ENCODE measurements at regions not wholly inside any gene's neighbourhood (a gene's known extent, or its start where the extent isn't known, plus 50 kb on each side); places are given as distances from the start of the nearest gene placed in this dataset.
A peak's percentile ranks its signal among the peaks of the same experiment; 100 is the strongest.

DNA sequence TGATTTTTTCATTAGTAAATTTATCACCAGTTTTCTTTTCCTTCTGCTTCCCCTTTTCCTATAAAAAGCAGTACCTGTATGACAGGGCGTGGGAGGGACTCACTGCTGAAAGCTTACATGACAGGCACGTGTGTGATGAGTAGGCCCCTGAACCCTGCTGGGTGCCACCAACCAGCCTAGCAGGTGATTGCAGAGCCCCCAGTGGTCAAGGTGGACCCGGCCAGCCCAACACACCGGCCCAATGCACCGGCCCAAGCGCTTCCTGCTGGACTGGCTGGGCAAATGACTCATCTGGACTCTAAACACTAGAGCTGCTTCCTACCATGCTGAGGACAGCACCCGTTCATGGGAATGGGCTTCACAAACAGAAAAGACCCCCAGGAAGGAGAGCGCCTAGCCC, 89.8 kb upstream of the TMEM72 start:
- H3K4me3 ChIP-seq (replicated peaks in 1 of 2; ENCODE audit: low read depth in 2 of 2, low read length in 2 of 2) = no peak overlapping the region
- DNase-seq (ENCODE audit: low read depth in 2 of 2) = no peak
- TF ChIP-seq, protein P1, sequence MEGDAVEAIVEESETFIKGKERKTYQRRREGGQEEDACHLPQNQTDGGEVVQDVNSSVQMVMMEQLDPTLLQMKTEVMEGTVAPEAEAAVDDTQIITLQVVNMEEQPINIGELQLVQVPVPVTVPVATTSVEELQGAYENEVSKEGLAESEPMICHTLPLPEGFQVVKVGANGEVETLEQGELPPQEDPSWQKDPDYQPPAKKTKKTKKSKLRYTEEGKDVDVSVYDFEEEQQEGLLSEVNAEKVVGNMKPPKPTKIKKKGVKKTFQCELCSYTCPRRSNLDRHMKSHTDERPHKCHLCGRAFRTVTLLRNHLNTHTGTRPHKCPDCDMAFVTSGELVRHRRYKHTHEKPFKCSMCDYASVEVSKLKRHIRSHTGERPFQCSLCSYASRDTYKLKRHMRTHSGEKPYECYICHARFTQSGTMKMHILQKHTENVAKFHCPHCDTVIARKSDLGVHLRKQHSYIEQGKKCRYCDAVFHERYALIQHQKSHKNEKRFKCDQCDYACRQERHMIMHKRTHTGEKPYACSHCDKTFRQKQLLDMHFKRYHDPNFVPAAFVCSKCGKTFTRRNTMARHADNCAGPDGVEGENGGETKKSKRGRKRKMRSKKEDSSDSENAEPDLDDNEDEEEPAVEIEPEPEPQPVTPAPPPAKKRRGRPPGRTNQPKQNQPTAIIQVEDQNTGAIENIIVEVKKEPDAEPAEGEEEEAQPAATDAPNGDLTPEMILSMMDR (IDR thresholded peaks at IDR 0.05; ENCODE audit: low read depth, low read length) = no peak

DNA sequence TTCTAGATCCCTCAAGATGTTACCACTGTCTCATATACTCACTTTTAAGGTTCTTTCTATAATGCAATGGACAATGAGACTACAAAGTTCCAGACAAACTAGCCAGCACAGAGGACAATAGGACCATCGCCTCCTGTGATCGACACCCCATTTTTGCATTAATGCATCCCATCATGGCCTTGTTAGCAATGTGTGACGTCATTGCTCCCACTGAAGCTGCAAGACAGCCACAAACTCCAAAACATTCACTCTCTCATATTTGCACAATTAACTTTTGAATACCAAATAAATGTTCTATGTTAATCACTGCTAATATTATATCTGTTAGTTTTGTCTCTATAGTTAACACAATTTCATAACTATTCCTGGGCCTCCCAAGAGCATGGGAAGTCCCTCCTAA, 88.8 kb upstream of the TMEM72 start:
- no peak overlapping the region for H3K4me3 ChIP-seq (replicated peaks in 1 of 2; ENCODE audit: low read depth in 2 of 2, low read length in 2 of 2)
- no peak for DNase-seq (ENCODE audit: low read depth in 2 of 2)
- TF ChIP-seq, protein P1 (IDR thresholded peaks at IDR 0.05; ENCODE audit: low read depth, low read length) = no peak

DNA sequence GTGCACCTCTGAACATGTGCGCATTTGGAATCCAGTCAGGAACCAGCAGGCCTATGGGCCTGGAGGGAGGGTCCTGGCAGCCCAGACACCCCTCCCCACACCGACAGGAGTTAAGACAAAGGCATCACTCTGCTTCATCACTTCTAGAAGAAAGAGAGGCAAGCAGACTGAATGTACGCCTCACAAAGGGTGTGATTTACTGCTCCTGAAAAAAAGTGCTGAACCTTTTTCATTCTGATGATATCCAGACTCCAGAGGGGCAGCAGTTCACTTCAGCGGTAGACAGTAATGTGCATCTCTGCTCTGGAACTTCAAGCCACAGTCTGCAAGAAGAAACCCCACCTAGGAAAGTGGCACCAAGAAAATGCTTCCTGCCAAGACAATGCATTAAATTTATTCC, 88.2 kb upstream of the TMEM72 start:
- no peak overlapping the region for H3K4me3 ChIP-seq (replicated peaks in 1 of 2; ENCODE audit: low read depth in 2 of 2, low read length in 2 of 2)
- TF ChIP-seq, protein P1 (IDR thresholded peaks at IDR 0.05; ENCODE audit: low read depth, low read length) = no peak
- no peak for DNase-seq (ENCODE audit: low read depth in 2 of 2)

DNA sequence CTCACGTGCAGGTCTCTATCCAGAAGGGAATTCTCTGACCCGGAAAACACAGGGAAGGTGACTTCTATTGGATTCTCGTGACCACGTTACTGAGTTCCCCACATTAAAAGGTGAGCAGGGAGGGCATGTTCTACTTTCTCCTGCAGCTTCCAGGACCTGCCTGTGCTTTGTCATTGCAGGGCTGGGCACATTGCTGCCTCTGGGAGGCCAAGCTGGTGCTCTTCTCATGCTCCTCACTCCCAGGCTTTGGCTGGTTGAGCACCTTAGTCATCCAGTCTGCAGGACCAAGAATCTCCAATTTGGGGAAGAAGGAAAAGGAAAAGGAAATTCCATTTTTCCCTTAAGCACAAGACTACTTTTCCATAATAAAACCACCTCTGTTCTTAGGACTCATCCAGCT, 86.5 kb upstream of the TMEM72 start:
- DNase-seq (ENCODE audit: low read depth in 2 of 2) = no peak
- no peak overlapping the region for H3K4me3 ChIP-seq (replicated peaks in 1 of 2; ENCODE audit: low read depth in 2 of 2, low read length in 2 of 2)
- TF ChIP-seq, protein P1 (IDR thresholded peaks at IDR 0.05; ENCODE audit: low read depth, low read length) = no peak

DNA sequence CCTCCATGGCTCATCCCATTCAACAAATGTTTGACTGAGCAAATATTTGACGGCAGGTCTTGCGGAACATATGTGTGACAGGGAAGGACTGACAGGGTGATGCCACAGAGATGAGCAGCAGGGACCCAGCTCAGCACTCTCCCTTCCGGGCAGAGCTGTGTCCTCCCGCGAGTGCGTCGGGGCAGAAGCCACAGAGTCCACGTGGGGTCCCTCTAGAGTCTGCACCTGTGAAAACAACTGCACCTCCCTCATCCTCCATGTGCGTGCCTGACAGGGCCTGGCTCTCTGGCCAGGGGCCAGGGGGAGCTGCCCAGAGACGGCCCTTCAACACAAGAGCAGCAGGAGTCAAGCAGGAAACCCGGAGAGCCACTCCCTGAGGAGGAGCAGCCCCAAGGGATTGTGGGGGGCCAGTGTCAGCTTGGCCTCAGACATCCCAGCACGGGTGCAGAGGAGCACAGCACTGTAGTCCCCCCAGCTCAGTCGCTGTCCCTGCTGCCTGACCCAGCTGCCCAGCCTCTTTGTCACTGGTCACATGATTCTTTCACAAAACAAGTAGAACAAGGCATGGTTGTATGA, 83.6 kb upstream of the TMEM72 start:
- no peak overlapping the region for H3K4me3 ChIP-seq (replicated peaks in 1 of 2; ENCODE audit: low read depth in 2 of 2, low read length in 2 of 2)
- TF ChIP-seq, protein P1 (IDR thresholded peaks at IDR 0.05; ENCODE audit: low read depth, low read length) = no peak
- peak in 1 of 2 donors; percentile 26 for DNase-seq (ENCODE audit: low read depth in 2 of 2)

DNA sequence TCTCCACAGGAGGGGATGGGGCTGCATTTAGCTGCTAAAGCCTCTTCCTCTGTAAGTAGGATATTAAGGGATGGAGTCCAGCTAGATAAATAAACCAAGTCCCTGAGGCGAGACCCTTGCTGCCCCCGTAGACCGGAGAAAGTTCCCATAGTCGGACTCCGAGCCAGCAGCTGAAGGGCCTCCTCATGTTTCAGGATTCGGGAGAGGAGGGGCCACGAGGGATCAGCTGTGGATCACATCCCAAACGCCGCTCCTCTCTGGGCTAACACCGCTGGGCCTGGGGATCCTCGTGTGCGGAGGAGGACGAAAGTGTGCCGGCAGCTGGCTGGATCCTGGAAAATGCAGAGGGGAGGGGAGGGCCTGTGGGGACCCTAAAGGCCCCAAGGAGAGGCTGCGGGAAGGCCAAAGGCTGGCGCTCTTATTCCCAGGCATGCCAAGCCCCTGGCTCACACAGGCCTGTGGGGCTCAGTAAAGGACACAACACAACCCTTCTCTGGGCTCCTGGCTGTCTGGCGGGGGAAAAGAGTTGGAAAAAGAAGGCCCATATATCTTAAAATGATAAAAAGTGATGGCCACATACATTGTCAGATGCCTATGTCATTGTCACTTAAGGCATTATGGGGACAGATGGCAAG, 82.5 kb upstream of the TMEM72 start:
- H3K4me3 ChIP-seq (replicated peaks in 1 of 2; ENCODE audit: low read depth in 2 of 2, low read length in 2 of 2) = no peak overlapping the region
- TF ChIP-seq, protein P1 (IDR thresholded peaks at IDR 0.05; ENCODE audit: low read depth, low read length) = no peak
- DNase-seq (ENCODE audit: low read depth in 2 of 2) = no peak

DNA sequence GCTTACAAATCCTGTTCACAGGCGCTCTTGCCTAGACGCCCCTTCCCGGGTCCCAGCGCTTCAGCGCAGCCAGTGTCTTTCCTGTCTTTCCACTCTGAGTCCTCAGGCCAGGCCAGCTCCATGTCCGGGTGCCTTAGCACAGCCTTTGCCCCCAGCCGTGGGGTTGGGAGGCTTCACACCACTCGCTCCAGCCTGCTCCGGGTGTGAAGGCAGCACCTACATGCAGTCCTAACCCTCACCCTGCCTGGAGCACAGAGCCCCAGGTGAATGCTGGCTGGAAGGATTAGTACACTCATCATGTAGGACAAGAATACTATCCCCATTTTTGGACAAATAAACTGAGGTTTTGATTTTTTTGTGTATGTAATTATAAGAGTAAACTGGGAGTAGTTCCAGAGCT, 81.7 kb upstream of the TMEM72 start:
- TF ChIP-seq, protein P1 (IDR thresholded peaks at IDR 0.05; ENCODE audit: low read depth, low read length) = no peak

More for the DNA sequence above, 81.7 kb upstream of the TMEM72 start:
- H3K4me3 ChIP-seq (replicated peaks in 1 of 2; ENCODE audit: low read depth in 2 of 2, low read length in 2 of 2) = no peak overlapping the region
- no peak for DNase-seq (ENCODE audit: low read depth in 2 of 2)
